K562 (cell line): ENCODE measurements at regions not wholly inside any gene's neighbourhood (a gene's known extent, or its start where the extent isn't known, plus 50 kb on each side); places are given as distances from the start of the nearest gene placed in this dataset.

Experiments used
- ATAC-seq: fragments of 200-7000 bp; cut with Tn5 transposase; 3 replicates; pipeline ENCODE4 v1.9.1; 2020; ENCODE audit warnings: moderate library complexity
- BruUV-seq: library from RNA; stranded (reverse); fragments of 400-500 nt; replicated peaks from 2 replicates; lab custom pipeline; 2021; lab: Mats Ljungman, UMichigan
- CTCF ChIA-PET: fragments of 300-600 bp; formaldehyde crosslinking; extraction: SDS; loops from one replicate; lab custom pipeline; 2021; ENCODE audit warnings: low intra/inter-chr PET ratio; lab: Yijun Ruan, JAX
- POLR2A ChIA-PET: fragments of 300-600, 350-650 bp; sonication (Branson Sonifier 250); formaldehyde crosslinking; extraction: SDS; loops from one replicate; lab custom pipeline; 2021; ENCODE audit warnings: antibody characterized with exemption, inconsistent platforms; lab: Yijun Ruan, JAX
- DNase-seq, 4 experiments: peaks; one replicate each; pipeline versions ENCODE4 v3.0.0 to v3.0.0-alpha.2; 2011 to 2018; ENCODE audit warnings: low spot score in 3 of 4, mixed read lengths in 3 of 4; ENCODE audit errors: extremely low read depth in 1 of 4
- FAIRE-seq: peaks from 2 replicates; lab custom pipeline; 2011; peaks lifted over from hg19 to GRCh38; lab: Jason Lieb, UNC
- H2AFZ ChIP-seq: 2 replicates; pipeline ENCODE4 v1.6.0; 2011; ENCODE audit warnings: low read depth, low read length, control low read depth, inconsistent platforms
- H3K27ac ChIP-seq: fragments of 200-600 bp; 3 replicates; pipeline ENCODE4 v1.8.0; 2011; ENCODE audit warnings: low read depth, mild to moderate bottlenecking, control low read depth, inconsistent platforms, low read length, moderate library complexity, mixed read lengths; ENCODE audit errors: extremely low read depth
- H3K27me3 ChIP-seq, 2 experiments: fragments of 300-600 bp in 1 of 2; 2 replicates in 1 of 2; 3 replicates in 1 of 2; pipeline versions ENCODE4 v1.6.0 to v1.8.0; 2011; ENCODE audit warnings: inconsistent platforms in 2 of 2, low read length in 2 of 2, mild to moderate bottlenecking in 1 of 2, mixed read lengths in 1 of 2, moderate library complexity in 1 of 2; ENCODE audit not compliant: control insufficient read depth in 2 of 2, insufficient read depth in 2 of 2
- H3K36me3 ChIP-seq: fragments of 300-600 bp; 3 replicates; pipeline ENCODE4 v1.8.0; 2011; ENCODE audit warnings: mild to moderate bottlenecking, low read length, inconsistent platforms; ENCODE audit not compliant: control insufficient read depth, insufficient read depth
- H3K4me1 ChIP-seq, 2 experiments: fragments of 200-600 bp in 1 of 2; replicated peaks in 1 of 2; 2 replicates in 1 of 2; 3 replicates in 1 of 2; pipeline versions ENCODE4 v1.5.1 to v1.8.0; 2011; ENCODE audit warnings: inconsistent platforms in 2 of 2, low read length in 2 of 2, mild to moderate bottlenecking in 1 of 2, mixed read lengths in 1 of 2, moderate library complexity in 1 of 2; ENCODE audit not compliant: control insufficient read depth in 2 of 2, insufficient read depth in 2 of 2
- H3K4me2 ChIP-seq: 2 replicates; pipeline ENCODE4 v1.6.1; 2011; ENCODE audit warnings: low read length, control low read depth, inconsistent platforms, mixed read lengths; ENCODE audit not compliant: insufficient read depth
- H3K4me3 ChIP-seq: fragments of 200-600 bp; sonication (generic), shearing (Covaris generic); 2 replicates; pipeline ENCODE4 v1.5.1; 2016; ENCODE audit warnings: control low read depth, inconsistent platforms
- H3K79me2 ChIP-seq: fragments of 200-600 bp; 3 replicates; pipeline ENCODE4 v1.8.0; 2011; ENCODE audit warnings: low read length, inconsistent platforms; ENCODE audit not compliant: control insufficient read depth, insufficient read depth
- H3K9ac ChIP-seq, 2 experiments: 2 replicates each; pipeline versions ENCODE4 v1.6.0 to v1.6.1; 2011; ENCODE audit warnings: low read depth in 2 of 2, low read length in 2 of 2, control low read depth in 1 of 2, inconsistent platforms in 1 of 2, mild to moderate bottlenecking in 1 of 2, mixed read lengths in 1 of 2; ENCODE audit not compliant: insufficient read depth in 1 of 2
- H3K9me1 ChIP-seq: one replicate; pipeline ENCODE4 v1.6.0; 2011; ENCODE audit warnings: inconsistent platforms, mild to moderate bottlenecking, low read length, moderate library complexity; ENCODE audit not compliant: control insufficient read depth, insufficient read depth
- H3K9me3 ChIP-seq: replicated peaks from 2 replicates; pipeline ENCODE4 v1.5.1; 2011; ENCODE audit warnings: low read depth, low read length, inconsistent platforms; ENCODE audit not compliant: control insufficient read depth, insufficient read depth
- H4K20me1 ChIP-seq: replicated peaks from 2 replicates; pipeline ENCODE4 v1.6.1; 2011; ENCODE audit warnings: low read length, inconsistent platforms, mixed read lengths; ENCODE audit not compliant: control insufficient read depth, insufficient read depth
- BHLHE40 ChIP-seq: IDR thresholded peaks from 2 replicates; pipeline ENCODE4 v1.6.1; 2011; ENCODE audit warnings: low read length, improper control_type of control experiment
- EWSR1 ChIP-seq: fragments of 450-650 bp; IDR thresholded peaks from 2 replicates; pipeline ENCODE4 v1.6.1; 2018; ENCODE audit warnings: borderline replicate concordance, mild to moderate bottlenecking, low read depth, moderate library complexity; ENCODE audit not compliant: partially characterized antibody
- L3MBTL2 ChIP-seq: fragments of 450-650 bp; IDR thresholded peaks from 2 replicates; pipeline ENCODE4 v1.6.1; 2016; ENCODE audit warnings: mild to moderate bottlenecking, moderate library complexity
- MECOM ChIP-seq: fragments of 250-450 bp; sonication (Bioruptor Pico); IDR thresholded peaks from 2 replicates; pipeline ENCODE4 v1.8.0; 2022; ENCODE audit warnings: inconsistent platforms
- RBM14 ChIP-seq: fragments of 200-400 bp; formaldehyde crosslinking; IDR thresholded peaks from 2 replicates; pipeline ENCODE4 v1.6.1; 2018; ENCODE audit warnings: low read depth, mild to moderate bottlenecking, low read length, moderate library complexity, borderline replicate concordance; ENCODE audit not compliant: insufficient read depth
- SIN3B ChIP-seq: fragments of 450-650 bp; IDR thresholded peaks from 2 replicates; pipeline ENCODE4 v1.6.1; 2017; ENCODE audit warnings: low read depth, mild to moderate bottlenecking, moderate library complexity
- TAF9B ChIP-seq: fragments of 450-650 bp; IDR thresholded peaks from 2 replicates; pipeline ENCODE4 v1.6.1; 2018; ENCODE audit warnings: mild to moderate bottlenecking; ENCODE audit not compliant: partially characterized antibody
- WGBS: fragments of 100-300 bp; shearing (Covaris generic); methylation state at CpG from one replicate; pipeline ENCODE4 v1.1.6; 2016; ENCODE audit warnings: low coverage, mixed read lengths; ENCODE audit not compliant: insufficient coverage; ENCODE audit errors: missing lambda C conversion rate; 5-methylcytosine and 5-hydroxymethylcytosine counted together
- in situ Hi-C: fragments of 300-500 bp; cut with MboI; formaldehyde crosslinking; loops from 4 replicates; pipeline ENCODE4 v1.15.0; 2018; ENCODE audit warnings: inconsistent platforms, mixed read lengths
- intact Hi-C: fragments of 100-400 bp; cut with micrococcal nuclease; formaldehyde crosslinking; loops from 2 replicates; pipeline ENCODE4 v1.14.2; 2022
- TF ChIP-seq, protein P1 (sequence below): sonication (generic); IDR thresholded peaks from 2 replicates; pipeline ENCODE4 v1.6.1; 2016
- TF ChIP-seq, protein P2 (sequence below): fragments of 250-450 bp; sonication (Bioruptor Pico); IDR thresholded peaks from 2 replicates; pipeline ENCODE4 v1.4.0; 2020

DNA sequence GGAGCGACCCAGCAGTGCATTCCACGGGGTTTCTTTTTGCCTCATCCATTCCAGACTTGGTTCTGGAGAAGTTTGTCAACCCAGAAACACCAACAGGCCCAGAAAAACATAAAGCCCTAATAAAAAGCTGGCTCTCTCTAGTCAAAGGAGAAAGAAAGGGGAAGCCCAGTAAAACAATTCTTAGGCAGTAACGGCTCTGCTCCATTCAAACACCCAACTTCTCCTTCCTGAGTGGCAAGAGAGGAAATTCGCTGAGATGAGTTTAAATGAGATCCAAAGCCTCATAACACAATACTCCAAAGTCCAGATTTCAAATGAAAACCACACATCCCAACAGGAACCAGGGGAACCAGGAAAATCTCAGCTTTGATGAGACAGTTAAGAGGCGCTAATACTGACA lies 179.9 kb downstream of the RPIA start:
- no peak for DNase-seq
- Histone ChIP-seq H3K9me1 (no peaks in the 10 kb centered on the region), H3K36me3 (no peaks in the 10 kb centered on the region), H3K9me3 (no peaks in the 10 kb centered on the region), H3K4me2 (no peak overlapping the region), H4K20me1 (no peaks in the 10 kb centered on the region), H3K79me2 (no peaks in the 10 kb centered on the region), H3K27me3 (peaks cover 0 to 6% of the 10 kb centered on the region in 2 experiments; a peak in 2 of 5 replicates), H3K4me3 (no peak overlapping the region), H3K27ac (no peak overlapping the region), H2AFZ (no peak overlapping the region), H3K4me1 (no peaks in the 10 kb centered on the region), H3K9ac (no peak overlapping the region)
- intact Hi-C loops: loop anchor here (5.0 kb wide), 1 partner anchor 39 kb away; no protein-coding TSS in a partner anchor
- ATAC-seq: no peak
- CTCF ChIA-PET: no interaction called here
- in situ Hi-C loops: no loop called here
- TF ChIP-seq BHLHE40: no peak
- TF ChIP-seq, protein P1, sequence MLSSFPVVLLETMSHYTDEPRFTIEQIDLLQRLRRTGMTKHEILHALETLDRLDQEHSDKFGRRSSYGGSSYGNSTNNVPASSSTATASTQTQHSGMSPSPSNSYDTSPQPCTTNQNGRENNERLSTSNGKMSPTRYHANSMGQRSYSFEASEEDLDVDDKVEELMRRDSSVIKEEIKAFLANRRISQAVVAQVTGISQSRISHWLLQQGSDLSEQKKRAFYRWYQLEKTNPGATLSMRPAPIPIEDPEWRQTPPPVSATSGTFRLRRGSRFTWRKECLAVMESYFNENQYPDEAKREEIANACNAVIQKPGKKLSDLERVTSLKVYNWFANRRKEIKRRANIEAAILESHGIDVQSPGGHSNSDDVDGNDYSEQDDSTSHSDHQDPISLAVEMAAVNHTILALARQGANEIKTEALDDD: no peak
- TF ChIP-seq RBM14: no peak
- TF ChIP-seq, protein P2, sequence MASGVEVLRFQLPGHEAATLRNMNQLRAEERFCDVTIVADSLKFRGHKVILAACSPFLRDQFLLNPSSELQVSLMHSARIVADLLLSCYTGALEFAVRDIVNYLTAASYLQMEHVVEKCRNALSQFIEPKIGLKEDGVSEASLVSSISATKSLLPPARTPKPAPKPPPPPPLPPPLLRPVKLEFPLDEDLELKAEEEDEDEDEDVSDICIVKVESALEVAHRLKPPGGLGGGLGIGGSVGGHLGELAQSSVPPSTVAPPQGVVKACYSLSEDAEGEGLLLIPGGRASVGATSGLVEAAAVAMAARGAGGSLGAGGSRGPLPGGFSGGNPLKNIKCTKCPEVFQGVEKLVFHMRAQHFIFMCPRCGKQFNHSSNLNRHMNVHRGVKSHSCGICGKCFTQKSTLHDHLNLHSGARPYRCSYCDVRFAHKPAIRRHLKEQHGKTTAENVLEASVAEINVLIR: no peak
- no peak for TF ChIP-seq L3MBTL2
- no peak for TF ChIP-seq MECOM
- TF ChIP-seq EWSR1: no peak
- TF ChIP-seq TAF9B: no peak
- TF ChIP-seq SIN3B: no peak
- no TSS peak for BruUV-seq
- 0% methylated on average over 5 of the region's 5 CpGs for WGBS
- POLR2A ChIA-PET: no interaction called here
- FAIRE-seq: no peak
